ENCODE measurements at regions not wholly inside any gene's neighbourhood (a gene's known extent, or its start where the extent isn't known, plus 50 kb on each side); places are given as distances from the start of the nearest gene placed in this dataset.

GRCh38 chr10:2334575-2334974 lies 597.2 kb upstream of the ADARB2 start:
- H3K27ac ChIP-seq, result no peak overlapping the region
- TF ChIP-seq ZFX (IDR thresholded peaks at IDR 0.05) (no peak), CTCF (conservative IDR thresholded peaks at IDR 0.05) (no peak)

DNA sequence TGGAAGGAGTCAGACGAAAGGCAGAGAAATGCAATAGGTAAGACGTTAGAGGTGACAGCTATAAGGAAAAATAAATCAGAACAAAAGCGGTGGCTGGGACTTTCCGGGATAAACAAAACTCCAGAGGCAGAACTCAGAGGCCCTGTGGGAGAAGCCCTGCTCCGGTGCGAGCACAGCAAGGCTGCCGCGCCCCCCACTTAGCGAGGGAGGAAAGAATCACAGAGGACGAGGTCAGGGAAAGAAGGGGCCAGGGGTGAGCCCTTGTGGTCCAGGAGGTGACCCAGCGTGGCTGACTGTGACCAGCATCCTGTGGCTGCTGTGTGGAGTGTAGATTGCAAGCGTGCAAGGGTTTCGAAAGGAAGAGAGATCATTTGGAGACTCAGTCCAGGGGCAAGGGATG lies 591.8 kb upstream of the ADARB2 start:
- TF ChIP-seq ZFX (IDR thresholded peaks at IDR 0.05) (no peak), CTCF (conservative IDR thresholded peaks at IDR 0.05) (no peak)
- H3K27ac ChIP-seq, result no peak overlapping the region

DNA sequence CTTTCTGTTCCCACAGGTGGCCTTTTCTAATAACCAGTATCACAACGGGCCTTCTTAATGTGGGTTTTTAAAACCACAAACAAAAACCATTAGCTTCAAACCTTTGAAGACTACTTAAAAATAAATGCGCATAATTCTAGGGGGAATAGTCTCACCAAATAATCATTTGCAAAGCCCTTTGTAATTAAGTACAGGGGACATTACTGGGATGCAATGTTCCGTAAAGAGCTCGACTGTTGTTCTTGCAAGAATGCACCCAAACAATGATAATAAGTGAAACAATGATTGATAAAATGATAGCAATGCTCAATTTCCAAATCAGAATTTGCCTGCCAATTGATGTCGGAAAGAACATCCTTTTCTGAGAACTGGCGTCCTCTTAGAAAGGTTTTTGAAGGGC lies 589.1 kb upstream of the ADARB2 start:
- no peak overlapping the region for H3K27ac ChIP-seq
- TF ChIP-seq ZFX (IDR thresholded peaks at IDR 0.05), result no peak
- no peak for TF ChIP-seq CTCF (conservative IDR thresholded peaks at IDR 0.05)

DNA sequence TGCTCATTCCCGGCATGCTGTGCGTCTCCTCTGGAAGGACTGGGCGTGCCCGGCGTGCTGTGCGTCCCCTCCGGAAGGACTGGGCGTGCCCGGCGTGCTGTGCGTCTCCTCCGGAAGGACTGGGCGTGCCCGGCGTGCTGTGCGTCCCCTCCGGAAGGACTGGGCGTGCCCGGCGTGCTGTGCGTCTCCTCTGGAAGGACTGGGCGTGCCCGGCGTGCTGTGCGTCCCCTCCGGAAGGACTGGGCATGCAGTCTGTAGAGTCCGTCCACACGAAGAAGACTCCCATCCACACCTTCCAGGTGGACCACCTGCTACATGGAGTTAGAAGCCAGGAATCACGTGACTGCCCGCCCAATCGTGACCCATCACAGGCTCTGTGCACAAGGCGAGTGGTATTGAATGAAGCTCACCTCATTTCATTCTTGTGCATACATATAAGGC lies 577.7 kb upstream of the ADARB2 start:
- peak overlapping the region; percentile 22; the same call in 1 of the 2 replicates for H3K27ac ChIP-seq

- no peak overlapping the region for H3K27ac ChIP-seq
- TF ChIP-seq ZFX (IDR thresholded peaks at IDR 0.05) (no peak), CTCF (conservative IDR thresholded peaks at IDR 0.05) (no peak)
Measured at GRCh38 chr10:2306081-2306480, 568.8 kb upstream of the ADARB2 start.

GRCh38 chr10:2303169-2303568 lies 565.8 kb upstream of the ADARB2 start:
- no peak for TF ChIP-seq ZFX (IDR thresholded peaks at IDR 0.05)
- no peak for TF ChIP-seq CTCF (conservative IDR thresholded peaks at IDR 0.05)
- H3K27ac ChIP-seq, result no peak overlapping the region

GRCh38 chr10:2301227-2301626 lies 563.9 kb upstream of the ADARB2 start:
- TF ChIP-seq CTCF (conservative IDR thresholded peaks at IDR 0.05) (no peak), ZFX (IDR thresholded peaks at IDR 0.05) (no peak)
- H3K27ac ChIP-seq, result no peak overlapping the region

DNA sequence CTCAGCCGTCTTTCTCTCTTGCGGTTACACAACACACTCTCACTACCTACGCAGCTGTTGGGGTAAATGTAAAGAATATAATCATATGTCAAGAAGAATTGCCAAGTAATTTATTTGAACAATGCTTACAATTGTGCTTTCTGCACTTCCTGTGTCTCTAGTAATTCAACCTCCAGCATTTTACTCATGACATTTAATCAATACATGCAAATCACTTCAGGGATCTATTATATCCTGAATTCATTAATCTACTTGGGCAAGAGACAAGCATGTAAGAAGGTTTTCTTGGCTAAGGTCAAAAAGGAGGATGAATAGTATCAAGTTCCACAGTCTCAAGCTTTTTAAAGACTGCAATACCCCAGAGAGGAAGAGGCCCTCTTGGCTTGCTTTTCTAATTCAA lies 562.9 kb upstream of the ADARB2 start:
- TF ChIP-seq CTCF (conservative IDR thresholded peaks at IDR 0.05) (no peak), ZFX (IDR thresholded peaks at IDR 0.05) (no peak)
- no peak overlapping the region for H3K27ac ChIP-seq

All from C4-2B (cell line).